ENCODE measurements at regions not wholly inside any gene's neighbourhood (a gene's known extent, or its start where the extent isn't known, plus 50 kb on each side); places are given as distances from the start of the nearest gene placed in this dataset.

DNA sequence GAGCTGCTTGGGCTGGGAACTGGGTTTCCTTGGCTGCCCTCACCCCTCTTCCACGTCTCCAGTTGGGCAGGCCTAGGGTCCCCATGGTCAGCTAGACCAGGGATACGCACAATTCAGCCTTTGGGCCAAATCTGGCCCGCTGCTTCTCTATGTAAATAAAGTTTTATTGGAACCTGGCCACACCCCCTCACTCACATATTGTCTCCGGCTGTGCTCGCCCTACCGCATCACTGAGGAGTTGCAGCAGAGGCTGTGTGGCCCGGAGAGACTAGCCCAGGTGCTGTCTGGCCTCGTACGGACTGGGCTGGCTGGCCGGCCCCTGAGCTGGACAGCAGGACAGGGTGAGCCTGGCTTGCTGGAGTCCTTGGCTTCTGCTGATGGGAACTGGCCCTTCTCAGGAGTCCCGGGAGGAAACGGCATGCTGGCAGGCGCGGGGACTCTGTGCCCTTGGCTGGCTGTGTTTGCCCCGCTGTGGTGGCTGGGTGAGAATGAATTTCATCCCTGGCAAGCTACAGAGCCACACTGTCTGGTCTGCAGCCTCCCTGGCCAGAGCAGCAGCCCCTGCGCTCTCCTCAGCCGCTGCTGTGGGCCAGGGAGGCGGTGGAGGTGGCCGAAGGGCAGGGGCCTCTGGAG, 82.0 kb downstream of the ENGASE start:
- no peak overlapping the region for H3K4me3 ChIP-seq
- no peaks in the 10 kb centered on the region for H3K9me3 ChIP-seq
- peaks cover 84% of the 10 kb centered on the region for H3K27me3 ChIP-seq
- TF ChIP-seq POLR2AphosphoS5 (IDR thresholded peaks at IDR 0.05) (no peak), EP300 (IDR thresholded peaks at IDR 0.05) (no peak), POLR2A (IDR thresholded peaks at IDR 0.05) (no peak)
- TF ChIP-seq, protein P1, sequence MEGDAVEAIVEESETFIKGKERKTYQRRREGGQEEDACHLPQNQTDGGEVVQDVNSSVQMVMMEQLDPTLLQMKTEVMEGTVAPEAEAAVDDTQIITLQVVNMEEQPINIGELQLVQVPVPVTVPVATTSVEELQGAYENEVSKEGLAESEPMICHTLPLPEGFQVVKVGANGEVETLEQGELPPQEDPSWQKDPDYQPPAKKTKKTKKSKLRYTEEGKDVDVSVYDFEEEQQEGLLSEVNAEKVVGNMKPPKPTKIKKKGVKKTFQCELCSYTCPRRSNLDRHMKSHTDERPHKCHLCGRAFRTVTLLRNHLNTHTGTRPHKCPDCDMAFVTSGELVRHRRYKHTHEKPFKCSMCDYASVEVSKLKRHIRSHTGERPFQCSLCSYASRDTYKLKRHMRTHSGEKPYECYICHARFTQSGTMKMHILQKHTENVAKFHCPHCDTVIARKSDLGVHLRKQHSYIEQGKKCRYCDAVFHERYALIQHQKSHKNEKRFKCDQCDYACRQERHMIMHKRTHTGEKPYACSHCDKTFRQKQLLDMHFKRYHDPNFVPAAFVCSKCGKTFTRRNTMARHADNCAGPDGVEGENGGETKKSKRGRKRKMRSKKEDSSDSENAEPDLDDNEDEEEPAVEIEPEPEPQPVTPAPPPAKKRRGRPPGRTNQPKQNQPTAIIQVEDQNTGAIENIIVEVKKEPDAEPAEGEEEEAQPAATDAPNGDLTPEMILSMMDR (IDR thresholded peaks at IDR 0.05), result no peak
- WGBS, 2 donors (ENCODE audit: low coverage in 1 of 2), result 92% methylated on average over 2 of the region's 19 CpGs; no CpG with 5 or more reads in 1 of the 2 donors
- no peaks in the 10 kb centered on the region for H3K4me1 ChIP-seq
- no peak overlapping the region for H3K27ac ChIP-seq
- no peak for ATAC-seq
- H3K36me3 ChIP-seq, result no peaks in the 10 kb centered on the region

DNA sequence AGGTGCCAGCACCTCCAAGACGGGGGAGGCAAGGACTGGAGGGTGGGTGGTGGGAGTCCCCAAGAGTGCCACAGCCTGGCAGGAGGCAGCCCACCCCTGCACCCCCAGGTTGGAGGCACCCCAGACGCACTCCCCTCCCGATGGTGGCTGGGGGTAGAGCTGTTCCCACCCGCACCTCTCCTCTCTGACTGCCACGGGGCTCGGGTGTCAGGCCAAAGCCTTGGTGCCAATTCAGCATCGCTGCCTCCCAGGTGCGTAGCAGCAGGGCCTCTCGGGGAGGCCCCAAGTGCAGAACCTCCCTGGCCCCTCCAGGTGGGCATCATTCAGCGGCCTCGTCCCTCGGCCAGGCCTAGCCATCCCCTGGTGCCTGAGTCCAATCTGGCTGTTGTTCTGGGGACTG, 81.1 kb downstream of the ENGASE start:
- H3K4me1 ChIP-seq, result no peaks in the 10 kb centered on the region
- no peaks in the 10 kb centered on the region for H3K36me3 ChIP-seq
- ATAC-seq, result no peak
- no peak overlapping the region for H3K27ac ChIP-seq
- no peak overlapping the region for H3K4me3 ChIP-seq
- no peaks in the 10 kb centered on the region for H3K9me3 ChIP-seq
- peaks cover 90% of the 10 kb centered on the region for H3K27me3 ChIP-seq
- WGBS, 2 donors (ENCODE audit: low coverage in 1 of 2), result 72 to 94% methylated on average over 3 to 7 of the region's 12 CpGs
- TF ChIP-seq, protein P1 (IDR thresholded peaks at IDR 0.05), result no peak

DNA sequence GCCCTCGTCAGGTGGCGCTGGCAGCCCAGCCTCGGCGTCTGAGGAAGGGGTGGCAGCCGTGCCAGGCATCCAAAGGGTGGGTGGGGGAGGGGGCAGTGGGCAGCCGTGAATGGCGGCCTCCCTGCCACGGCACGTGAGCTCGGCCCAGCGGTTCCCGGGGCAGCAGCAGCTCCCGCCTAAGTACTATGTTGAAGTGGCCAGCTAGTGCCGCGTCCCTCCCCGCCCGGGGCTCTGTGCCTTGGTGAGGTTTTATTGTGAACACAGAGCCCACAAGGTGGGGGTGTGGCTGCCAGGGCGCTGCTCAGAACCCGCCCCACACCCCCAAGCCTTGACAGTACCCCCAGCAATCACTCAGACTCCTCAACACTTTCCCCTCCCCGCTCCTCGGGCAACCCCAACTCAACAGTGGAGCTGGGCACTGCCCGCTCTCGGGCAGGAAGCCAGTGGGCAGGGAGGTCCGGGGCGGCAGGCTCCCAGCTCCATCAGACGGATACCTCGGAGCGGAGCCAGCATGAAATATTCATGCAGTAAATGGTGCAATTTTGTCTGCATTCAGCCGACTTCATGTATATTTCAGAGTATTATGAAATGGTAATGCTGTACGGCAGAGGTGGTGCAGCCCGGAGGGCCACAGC, 80.4 kb downstream of the ENGASE start:
- Histone ChIP-seq H3K27ac (no peak overlapping the region), H3K36me3 (no peaks in the 10 kb centered on the region), H3K27me3 (peaks cover 90% of the 10 kb centered on the region), H3K4me3 (no peak overlapping the region), H3K9me3 (no peaks in the 10 kb centered on the region), H3K4me1 (no peaks in the 10 kb centered on the region)
- TF ChIP-seq POLR2A (IDR thresholded peaks at IDR 0.05) (no peak), EP300 (IDR thresholded peaks at IDR 0.05) (no peak), POLR2AphosphoS5 (IDR thresholded peaks at IDR 0.05) (no peak)
- TF ChIP-seq, protein P1 (IDR thresholded peaks at IDR 0.05), result no peak
- 66 to 70% methylated on average over 2 to 3 of the region's 31 CpGs for WGBS, 2 donors (ENCODE audit: low coverage in 1 of 2)
- no peak for ATAC-seq

DNA sequence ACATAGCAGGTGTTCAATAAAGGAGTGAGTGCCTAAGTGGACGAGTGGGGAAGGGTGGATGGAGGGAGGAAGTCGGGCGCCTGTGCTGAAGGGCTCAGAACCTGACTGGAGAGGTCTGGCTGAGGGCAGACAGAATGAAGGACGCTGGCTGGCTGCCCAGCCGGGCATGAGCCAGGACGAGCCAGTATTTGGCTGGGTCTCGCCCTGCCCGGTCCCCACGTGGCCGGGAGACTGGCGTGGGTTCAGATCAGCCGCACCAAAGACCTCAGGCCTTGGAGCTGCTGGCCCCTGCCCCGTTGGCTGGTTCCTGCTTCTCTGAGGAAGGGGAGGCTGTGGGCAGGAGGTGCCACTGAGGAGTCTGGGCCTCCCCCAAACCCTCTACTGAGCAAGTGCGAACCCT, 79.8 kb downstream of the ENGASE start:
- no peaks in the 10 kb centered on the region for H3K9me3 ChIP-seq
- H3K4me1 ChIP-seq, result no peaks in the 10 kb centered on the region
- no peaks in the 10 kb centered on the region for H3K36me3 ChIP-seq
- H3K27me3 ChIP-seq, result peaks cover 89% of the 10 kb centered on the region
- no peak for TF ChIP-seq POLR2AphosphoS5 (IDR thresholded peaks at IDR 0.05)
- TF ChIP-seq EP300 (IDR thresholded peaks at IDR 0.05), result no peak
- TF ChIP-seq, protein P1 (IDR thresholded peaks at IDR 0.05), result no peak
- no peak for TF ChIP-seq POLR2A (IDR thresholded peaks at IDR 0.05)
- H3K4me3 ChIP-seq, result no peak overlapping the region
- ATAC-seq, result no peak
- no CpG with 5 or more reads among the region's 14 CpGs for WGBS, 2 donors (ENCODE audit: low coverage in 1 of 2)
- H3K27ac ChIP-seq, result no peak overlapping the region
